ENCODE measurements at regions not wholly inside any gene's neighbourhood (a gene's known extent, or its start where the extent isn't known, plus 50 kb on each side); places are given as distances from the start of the nearest gene placed in this dataset.
A peak's percentile ranks its signal among the peaks of the same experiment; 100 is the strongest.

- H3K27me3 ChIP-seq (ENCODE audit: insufficient read depth, poor library complexity, severe bottlenecking) = no peaks in the 10 kb centered on the region
- no peaks in the 10 kb centered on the region for H3K36me3 ChIP-seq (ENCODE audit: low read depth)
- DNase-seq (ENCODE audit: low spot score) = no peak
- ATAC-seq (ENCODE audit: low read depth) = peak; percentile 76
- TF ChIP-seq CTCF (IDR thresholded peaks at IDR 0.05; ENCODE audit: poor library complexity, severe bottlenecking) = no peak
- H3K4me1 ChIP-seq (ENCODE audit: insufficient read depth, poor library complexity, severe bottlenecking) = peaks cover 24% of the 10 kb centered on the region
- H3K9me3 ChIP-seq (ENCODE audit: severe bottlenecking) = no peaks in the 10 kb centered on the region
- H3K4me3 ChIP-seq (ENCODE audit: severe bottlenecking) = no peak overlapping the region
- H3K27ac ChIP-seq (ENCODE audit: poor library complexity, severe bottlenecking) = peak overlapping the region; percentile 43
These were observed 66.8 kb upstream of the SH3RF1 start for GRCh38 chr4:169337510-169337909.

GRCh38 chr4:169335331-169335730, 64.6 kb upstream of the SH3RF1 start:
- no peaks in the 10 kb centered on the region for H3K27me3 ChIP-seq (ENCODE audit: insufficient read depth, poor library complexity, severe bottlenecking)
- H3K27ac ChIP-seq (ENCODE audit: poor library complexity, severe bottlenecking) = peak overlapping the region; percentile 64
- no peak overlapping the region for H3K4me3 ChIP-seq (ENCODE audit: severe bottlenecking)
- no peaks in the 10 kb centered on the region for H3K9me3 ChIP-seq (ENCODE audit: severe bottlenecking)
- H3K4me1 ChIP-seq (ENCODE audit: insufficient read depth, poor library complexity, severe bottlenecking) = peaks cover 24% of the 10 kb centered on the region
- H3K36me3 ChIP-seq (ENCODE audit: low read depth) = no peaks in the 10 kb centered on the region
- no peak for TF ChIP-seq CTCF (IDR thresholded peaks at IDR 0.05; ENCODE audit: poor library complexity, severe bottlenecking)
- DNase-seq (ENCODE audit: low spot score) (no peak), ATAC-seq (ENCODE audit: low read depth) (peak; percentile 89)

- DNase-seq (ENCODE audit: low spot score) (no peak), ATAC-seq (ENCODE audit: low read depth) (no peak)
- H3K4me3 ChIP-seq (ENCODE audit: severe bottlenecking) = no peak overlapping the region
- TF ChIP-seq CTCF (IDR thresholded peaks at IDR 0.05; ENCODE audit: poor library complexity, severe bottlenecking) = no peak
- H3K27ac ChIP-seq (ENCODE audit: poor library complexity, severe bottlenecking) = peak overlapping the region; percentile 64
- H3K36me3 ChIP-seq (ENCODE audit: low read depth) = no peaks in the 10 kb centered on the region
- peaks cover 24% of the 10 kb centered on the region for H3K4me1 ChIP-seq (ENCODE audit: insufficient read depth, poor library complexity, severe bottlenecking)
- H3K27me3 ChIP-seq (ENCODE audit: insufficient read depth, poor library complexity, severe bottlenecking) = no peaks in the 10 kb centered on the region
- no peaks in the 10 kb centered on the region for H3K9me3 ChIP-seq (ENCODE audit: severe bottlenecking)
These were observed 63.6 kb upstream of the SH3RF1 start for GRCh38 chr4:169334335-169334734.

- Histone ChIP-seq H3K36me3 (ENCODE audit: low read depth) (no peaks in the 10 kb centered on the region), H3K4me3 (ENCODE audit: severe bottlenecking) (no peak overlapping the region), H3K27ac (ENCODE audit: poor library complexity, severe bottlenecking) (no peak overlapping the region), H3K27me3 (ENCODE audit: insufficient read depth, poor library complexity, severe bottlenecking) (no peaks in the 10 kb centered on the region), H3K4me1 (ENCODE audit: insufficient read depth, poor library complexity, severe bottlenecking) (peaks cover 24% of the 10 kb centered on the region), H3K9me3 (ENCODE audit: severe bottlenecking) (no peaks in the 10 kb centered on the region)
- no peak for DNase-seq (ENCODE audit: low spot score)
- TF ChIP-seq CTCF (IDR thresholded peaks at IDR 0.05; ENCODE audit: poor library complexity, severe bottlenecking) = no peak
- ATAC-seq (ENCODE audit: low read depth) = no peak
These were observed 62.5 kb upstream of the SH3RF1 start for GRCh38 chr4:169333265-169333664.

GRCh38 chr4:169332583-169332982, 61.8 kb upstream of the SH3RF1 start:
- Histone ChIP-seq H3K36me3 (ENCODE audit: low read depth) (no peaks in the 10 kb centered on the region), H3K4me3 (ENCODE audit: severe bottlenecking) (no peak overlapping the region), H3K4me1 (ENCODE audit: insufficient read depth, poor library complexity, severe bottlenecking) (peaks cover 21% of the 10 kb centered on the region), H3K9me3 (ENCODE audit: severe bottlenecking) (no peaks in the 10 kb centered on the region), H3K27ac (ENCODE audit: poor library complexity, severe bottlenecking) (no peak overlapping the region), H3K27me3 (ENCODE audit: insufficient read depth, poor library complexity, severe bottlenecking) (no peaks in the 10 kb centered on the region)
- DNase-seq (ENCODE audit: low spot score) = no peak
- TF ChIP-seq CTCF (IDR thresholded peaks at IDR 0.05; ENCODE audit: poor library complexity, severe bottlenecking) = no peak
- ATAC-seq (ENCODE audit: low read depth) = no peak
